ENCODE measurements at regions not wholly inside any gene's neighbourhood (a gene's known extent, or its start where the extent isn't known, plus 50 kb on each side); places are given as distances from the start of the nearest gene placed in this dataset.

- Mint-ChIP-seq H3K27ac (no peak overlapping the region), H3K4me1 (peaks cover 6% of the 10 kb centered on the region), H3K4me3 (peak overlapping the region; percentile 13), H3K27me3 (peaks cover 40% of the 10 kb centered on the region), H3K9me3 (ENCODE audit: insufficient read depth) (no peaks in the 10 kb centered on the region)
- TF ChIP-seq, protein P1, sequence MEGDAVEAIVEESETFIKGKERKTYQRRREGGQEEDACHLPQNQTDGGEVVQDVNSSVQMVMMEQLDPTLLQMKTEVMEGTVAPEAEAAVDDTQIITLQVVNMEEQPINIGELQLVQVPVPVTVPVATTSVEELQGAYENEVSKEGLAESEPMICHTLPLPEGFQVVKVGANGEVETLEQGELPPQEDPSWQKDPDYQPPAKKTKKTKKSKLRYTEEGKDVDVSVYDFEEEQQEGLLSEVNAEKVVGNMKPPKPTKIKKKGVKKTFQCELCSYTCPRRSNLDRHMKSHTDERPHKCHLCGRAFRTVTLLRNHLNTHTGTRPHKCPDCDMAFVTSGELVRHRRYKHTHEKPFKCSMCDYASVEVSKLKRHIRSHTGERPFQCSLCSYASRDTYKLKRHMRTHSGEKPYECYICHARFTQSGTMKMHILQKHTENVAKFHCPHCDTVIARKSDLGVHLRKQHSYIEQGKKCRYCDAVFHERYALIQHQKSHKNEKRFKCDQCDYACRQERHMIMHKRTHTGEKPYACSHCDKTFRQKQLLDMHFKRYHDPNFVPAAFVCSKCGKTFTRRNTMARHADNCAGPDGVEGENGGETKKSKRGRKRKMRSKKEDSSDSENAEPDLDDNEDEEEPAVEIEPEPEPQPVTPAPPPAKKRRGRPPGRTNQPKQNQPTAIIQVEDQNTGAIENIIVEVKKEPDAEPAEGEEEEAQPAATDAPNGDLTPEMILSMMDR (IDR thresholded peaks at IDR 0.05): no peak
- TF ChIP-seq EZH2 (IDR thresholded peaks at IDR 0.05; ENCODE audit: borderline replicate concordance, insufficient read depth, low read depth, low read length, poor library complexity, severe bottlenecking): no peak
- DNase-seq (no peak), ATAC-seq (ENCODE audit: low read depth) (no peak)
- H3K27ac ChIP-seq (ENCODE audit: low read length in 2 of 2): no peak overlapping the region
- no peaks in the 10 kb centered on the region for H3K36me3 ChIP-seq (replicated peaks in 1 of 2; ENCODE audit: control extremely low read depth in 1 of 2, control insufficient read depth in 1 of 2, extremely low read depth in 1 of 2, insufficient read depth in 2 of 2, low read length in 1 of 2)
- POLR2A ChIA-PET: no interaction called here
- no peaks in the 10 kb centered on the region for H3K9me3 ChIP-seq (ENCODE audit: control extremely low read depth in 1 of 3, control insufficient read depth in 2 of 3, insufficient read depth in 1 of 3, low read length in 2 of 3)
- no peak overlapping the region for H2AFZ ChIP-seq (ENCODE audit: insufficient read depth, low read depth, low read length, poor library complexity, severe bottlenecking)
- H3K27me3 ChIP-seq (replicated peaks in 1 of 4; ENCODE audit: control extremely low read depth in 1 of 4, control insufficient read depth in 3 of 4, insufficient read depth in 4 of 4, low read length in 3 of 4): peaks cover 0 to 11% (median 2%) of the 10 kb centered on the region in 4 experiments
- H3K4me3 ChIP-seq (ENCODE audit: control extremely low read depth in 1 of 5, extremely low read depth in 1 of 5, insufficient read depth in 1 of 5, low read depth in 2 of 5, low read length in 4 of 5): no peak overlapping the region
- no peak overlapping the region for H3K9ac ChIP-seq (ENCODE audit: low read length)
- intact Hi-C loops (cut with micrococcal nuclease): no loop called here
- WGBS (ENCODE audit: insufficient coverage): 10% methylated on average over 4 of the region's 10 CpGs
- no peak overlapping the region for H3K4me2 ChIP-seq (replicated peaks; ENCODE audit: low read depth, low read length, poor library complexity, severe bottlenecking)
- CTCF ChIA-PET: no interaction called here
- peaks cover 0 to 4% of the 10 kb centered on the region in 2 donors for H3K4me1 ChIP-seq (ENCODE audit: control insufficient read depth in 2 of 2, insufficient read depth in 2 of 2, low read length in 2 of 2)
- H4K20me1 ChIP-seq (ENCODE audit: control insufficient read depth, insufficient read depth, low read length, poor library complexity, severe bottlenecking): no peaks in the 10 kb centered on the region
- H3K79me2 ChIP-seq (ENCODE audit: control insufficient read depth, insufficient read depth, low read length): no peaks in the 10 kb centered on the region
Measured at GRCh38 chr18:57209713-57210106, 62.8 kb downstream of the BOD1L2 start.

DNA sequence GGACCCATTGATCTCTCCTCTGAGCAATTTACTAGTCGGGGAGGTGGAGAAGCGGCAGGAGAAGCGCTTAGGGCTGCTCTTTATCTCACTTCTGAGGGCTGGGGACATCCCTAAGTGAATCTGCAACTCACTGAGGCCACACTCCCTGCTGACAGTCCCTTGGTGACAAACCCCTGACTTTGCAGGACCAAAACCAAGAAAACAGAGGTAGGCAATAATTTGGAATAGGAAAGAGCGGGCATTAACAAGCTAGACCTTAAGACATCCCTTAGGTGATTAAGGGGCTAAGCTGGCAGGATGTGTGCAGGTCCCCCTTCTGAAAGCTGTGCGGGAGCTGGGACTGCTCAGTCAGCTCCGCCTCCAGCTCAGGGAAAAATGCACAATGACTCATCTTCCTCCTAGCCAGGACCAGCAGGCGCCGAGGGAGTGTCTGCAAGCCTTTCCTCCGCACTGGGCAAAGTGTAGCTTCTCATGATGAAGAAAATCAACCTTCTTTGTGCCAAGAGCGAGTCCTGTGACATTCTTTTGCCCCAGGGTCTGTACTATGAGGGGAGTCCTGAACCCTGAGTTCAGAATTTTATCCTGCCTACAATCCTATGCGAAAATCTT, 63.3 kb downstream of the BOD1L2 start:
- H3K4me1 Mint-ChIP-seq: peaks cover 6% of the 10 kb centered on the region
- peaks cover 0 to 4% of the 10 kb centered on the region in 2 donors for H3K4me1 ChIP-seq (ENCODE audit: control insufficient read depth in 2 of 2, insufficient read depth in 2 of 2, low read length in 2 of 2)
- H3K9me3 ChIP-seq (ENCODE audit: control extremely low read depth in 1 of 3, control insufficient read depth in 2 of 3, insufficient read depth in 1 of 3, low read length in 2 of 3): no peaks in the 10 kb centered on the region
- CTCF ChIA-PET: no interaction called here
- no peaks in the 10 kb centered on the region for H3K9me3 Mint-ChIP-seq (ENCODE audit: insufficient read depth)
- no peaks in the 10 kb centered on the region for H3K79me2 ChIP-seq (ENCODE audit: control insufficient read depth, insufficient read depth, low read length)
- H3K9ac ChIP-seq (ENCODE audit: low read length): no peak overlapping the region
- H3K4me2 ChIP-seq (replicated peaks; ENCODE audit: low read depth, low read length, poor library complexity, severe bottlenecking): no peak overlapping the region
- H3K4me3 Mint-ChIP-seq: no peak overlapping the region
- H3K27ac Mint-ChIP-seq: no peak overlapping the region
- H4K20me1 ChIP-seq (ENCODE audit: control insufficient read depth, insufficient read depth, low read length, poor library complexity, severe bottlenecking): no peaks in the 10 kb centered on the region
- no peak overlapping the region for H2AFZ ChIP-seq (ENCODE audit: insufficient read depth, low read depth, low read length, poor library complexity, severe bottlenecking)
- H3K27me3 ChIP-seq (replicated peaks in 1 of 4; ENCODE audit: control extremely low read depth in 1 of 4, control insufficient read depth in 3 of 4, insufficient read depth in 4 of 4, low read length in 3 of 4): peaks cover 0 to 11% (median 2%) of the 10 kb centered on the region in 4 experiments
- POLR2A ChIA-PET: no interaction called here
- no peak for TF ChIP-seq EZH2 (IDR thresholded peaks at IDR 0.05; ENCODE audit: borderline replicate concordance, insufficient read depth, low read depth, low read length, poor library complexity, severe bottlenecking)
- TF ChIP-seq, protein P1 (IDR thresholded peaks at IDR 0.05): no peak
- DNase-seq (no peak), ATAC-seq (ENCODE audit: low read depth) (no peak)
- no peak overlapping the region for H3K4me3 ChIP-seq (ENCODE audit: control extremely low read depth in 1 of 5, extremely low read depth in 1 of 5, insufficient read depth in 1 of 5, low read depth in 2 of 5, low read length in 4 of 5)
- no peaks in the 10 kb centered on the region for H3K36me3 ChIP-seq (replicated peaks in 1 of 2; ENCODE audit: control extremely low read depth in 1 of 2, control insufficient read depth in 1 of 2, extremely low read depth in 1 of 2, insufficient read depth in 2 of 2, low read length in 1 of 2)
- intact Hi-C loops (cut with micrococcal nuclease): no loop called here
- 24% methylated on average over 7 of the region's 11 CpGs for WGBS (ENCODE audit: insufficient coverage)
- peaks cover 38% of the 10 kb centered on the region for H3K27me3 Mint-ChIP-seq
- H3K27ac ChIP-seq (ENCODE audit: low read length in 2 of 2): no peak overlapping the region
